PC-3 (cell line): ENCODE measurements at regions not wholly inside any gene's neighbourhood (a gene's known extent, or its start where the extent isn't known, plus 50 kb on each side); places are given as distances from the start of the nearest gene placed in this dataset.

Experiments
- ATAC-seq: fragments of 200-7000 bp; cut with Tn5 transposase; 2 replicates; pipeline ENCODE4 v1.9.1; 2020; ENCODE audit warnings: mild to moderate bottlenecking, moderate library complexity
- BruUV-seq: library from RNA; stranded (reverse); fragments of 400-500 nt; replicated peaks from 2 replicates; lab custom pipeline; 2021; lab: Mats Ljungman, UMichigan
- CTCF ChIA-PET: fragments of 300-600 bp; sonication (Branson Sonifier 250); formaldehyde crosslinking; loops from one replicate; lab custom pipeline; 2022; ENCODE audit warnings: antibody characterized with exemption; lab: Charles Lee
- POLR2A ChIA-PET: fragments of 300-600 bp; sonication (Branson Sonifier 250); formaldehyde crosslinking; loops from one replicate; lab custom pipeline; 2022; ENCODE audit warnings: antibody characterized with exemption; ENCODE audit not compliant: unreplicated experiment; lab: Charles Lee
- DNase-seq: peaks from one replicate; pipeline ENCODE4 v3.0.0-alpha.2; 2015
- H2AFZ ChIP-seq: fragments of 300-600 bp; sonication (generic); 2 replicates; pipeline ENCODE4 v1.6.0; 2016; ENCODE audit warnings: antibody characterized with exemption, low read length
- H3F3A ChIP-seq: fragments of 300-600 bp; sonication (generic); one replicate; pipeline ENCODE4 v1.6.0; 2017; ENCODE audit warnings: antibody characterized with exemption, low read length, control low read depth, mild to moderate bottlenecking; ENCODE audit not compliant: unreplicated experiment
- H3K27ac ChIP-seq: fragments of 300-600 bp; sonication (generic); 2 replicates; pipeline ENCODE4 v1.5.1; 2016; ENCODE audit warnings: mild to moderate bottlenecking, low read length
- H3K27me3 ChIP-seq: fragments of 300-600 bp; sonication (generic); 2 replicates; pipeline ENCODE4 v1.6.1; 2016; ENCODE audit warnings: low read length, mixed read lengths
- H3K36me3 ChIP-seq: fragments of 300-600 bp; sonication (generic); 2 replicates; pipeline ENCODE4 v1.6.1; 2016; ENCODE audit warnings: low read depth, mixed run types, low read length, mixed read lengths
- H3K4me1 ChIP-seq: fragments of 300-600 bp; sonication (generic); 2 replicates; pipeline ENCODE4 v1.5.1; 2016; ENCODE audit warnings: low read length; ENCODE audit not compliant: insufficient read depth
- H3K4me2 ChIP-seq: fragments of 300-600 bp; sonication (generic); 2 replicates; pipeline ENCODE4 v1.6.0; 2016; ENCODE audit warnings: low read length
- H3K4me3 ChIP-seq: fragments of 300-600 bp; sonication (generic); 2 replicates; pipeline ENCODE4 v1.5.1; 2016; ENCODE audit warnings: mild to moderate bottlenecking, low read length, mixed read lengths
- H3K79me2 ChIP-seq: fragments of 300-600 bp; sonication (generic); 2 replicates; pipeline ENCODE4 v1.6.1; 2017; ENCODE audit warnings: low read length, mixed read lengths
- H3K9ac ChIP-seq: fragments of 300-600 bp; sonication (generic); 2 replicates; pipeline ENCODE4 v1.6.0; 2016; ENCODE audit warnings: mild to moderate bottlenecking, low read length
- H3K9me2 ChIP-seq: fragments of 300-600 bp; sonication (generic); replicated peaks from 2 replicates; pipeline ENCODE4 v1.6.1; 2016; ENCODE audit warnings: mixed run types, low read length, mixed read lengths
- H3K9me3 ChIP-seq: fragments of 300-600 bp; sonication (generic); 2 replicates; pipeline ENCODE4 v1.6.1; 2016; ENCODE audit warnings: low read length, mixed read lengths
- H4K20me1 ChIP-seq: fragments of 300-600 bp; sonication (generic); 2 replicates; pipeline ENCODE4 v1.6.1; 2016; ENCODE audit warnings: low read length, mixed read lengths
- CTCF ChIP-seq: fragments of 300-600 bp; sonication (generic); conservative IDR thresholded peaks from 2 replicates; pipeline ENCODE4 v1.5.1; 2017; ENCODE audit warnings: antibody characterized with exemption, low read depth, mild to moderate bottlenecking, low read length
- EZH2 ChIP-seq: fragments of 300-600 bp; sonication (generic); IDR thresholded peaks from one replicate; pipeline ENCODE4 v1.6.1; 2017; ENCODE audit warnings: antibody characterized with exemption, mild to moderate bottlenecking, low read length; ENCODE audit not compliant: unreplicated experiment
- EZH2phosphoT487 ChIP-seq: fragments of 300-600 bp; sonication (generic); IDR thresholded peaks from 2 replicates; pipeline ENCODE4 v1.6.1; 2018; ENCODE audit warnings: mild to moderate bottlenecking, antibody characterized with exemption, low read length, borderline replicate concordance
- intact Hi-C: fragments of 100-400 bp; cut with micrococcal nuclease; formaldehyde crosslinking; loops from 2 replicates; pipeline ENCODE4 v1.9.0; 2023

GRCh38 chr5:143606043-143606752 lies 202.7 kb upstream of the NR3C1 start:
- H3K4me1 ChIP-seq: peaks cover 15% of the 10 kb centered on the region; the same call in 1 of the 2 replicates
- no peaks in the 10 kb centered on the region for H3K9me3 ChIP-seq
- intact Hi-C loops: no loop called here
- no peak overlapping the region for H3K4me3 ChIP-seq
- DNase-seq (peak; percentile 82), ATAC-seq (peak; percentile 83)
- H3K27ac ChIP-seq: peak overlapping the region; percentile 73
- H3K79me2 ChIP-seq: no peaks in the 10 kb centered on the region
- POLR2A ChIA-PET: interaction anchor here (0.6 kb wide), 1 partner anchor 110 kb away, joined by 6 read pairs; no protein-coding TSS in a partner anchor
- TF ChIP-seq CTCF: no peak
- no peak for TF ChIP-seq EZH2phosphoT487
- TF ChIP-seq EZH2: no peak
- no TSS peak for BruUV-seq
- H4K20me1 ChIP-seq: no peaks in the 10 kb centered on the region
- no peaks in the 10 kb centered on the region for H3K27me3 ChIP-seq
- no peaks in the 10 kb centered on the region for H3K9me2 ChIP-seq
- CTCF ChIA-PET: no interaction called here
- 0 out of 2 replicates have a peak overlapping the region, but pooled peaks have one; percentile 9 for H3K4me2 ChIP-seq
- H2AFZ ChIP-seq: no peak overlapping the region
- H3K9ac ChIP-seq: peak overlapping the region; percentile 33; the same call in 1 of the 2 replicates
- H3F3A ChIP-seq: no peaks in the 10 kb centered on the region
- H3K36me3 ChIP-seq: no peaks in the 10 kb centered on the region

DNA sequence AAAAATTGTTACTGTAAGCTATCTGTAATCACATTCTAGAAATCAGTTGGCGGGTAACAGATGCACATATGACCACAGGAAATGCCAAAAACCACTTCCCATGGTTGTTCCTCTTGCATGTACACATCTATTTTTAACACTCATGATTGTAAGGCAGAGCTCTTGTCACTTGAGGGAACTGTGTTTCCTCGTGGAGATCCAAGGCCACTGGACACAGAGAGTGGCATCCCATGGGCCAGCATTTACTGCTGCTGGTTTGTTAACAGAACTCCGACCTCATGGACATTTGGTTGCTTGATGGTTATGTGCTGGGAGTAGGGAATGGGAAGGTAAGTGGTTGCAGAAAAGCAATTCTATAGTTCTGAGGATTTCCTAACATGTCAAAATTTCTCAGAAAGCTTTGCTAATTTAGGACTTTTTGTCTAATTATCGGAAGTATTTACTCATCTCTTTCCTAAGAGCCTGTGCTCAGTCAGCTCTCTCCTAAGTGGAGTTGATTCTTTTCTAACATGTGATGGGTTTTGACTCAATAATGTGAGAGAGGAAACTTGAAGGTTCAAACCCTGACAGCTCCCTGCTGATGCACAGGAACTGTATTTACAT lies 202.0 kb upstream of the NR3C1 start:
- H3K4me1 ChIP-seq: peaks cover 15% of the 10 kb centered on the region; the same call in 1 of the 2 replicates
- H4K20me1 ChIP-seq: no peaks in the 10 kb centered on the region
- no peak overlapping the region for H3K4me3 ChIP-seq
- POLR2A ChIA-PET: interaction anchor here (0.6 kb wide), 1 partner anchor 110 kb away, joined by 6 read pairs; no protein-coding TSS in a partner anchor
- H3K27me3 ChIP-seq: no peaks in the 10 kb centered on the region
- H3K79me2 ChIP-seq: no peaks in the 10 kb centered on the region
- TF ChIP-seq EZH2 (no peak), EZH2phosphoT487 (no peak), CTCF (no peak)
- ATAC-seq (no peak), DNase-seq (peak; percentile 4)
- no TSS peak for BruUV-seq
- H3F3A ChIP-seq: no peaks in the 10 kb centered on the region
- H3K27ac ChIP-seq: peak overlapping the region; percentile 73
- H3K4me2 ChIP-seq: no peak overlapping the region
- no peaks in the 10 kb centered on the region for H3K9me2 ChIP-seq
- no peaks in the 10 kb centered on the region for H3K9me3 ChIP-seq
- no peak overlapping the region for H2AFZ ChIP-seq
- CTCF ChIA-PET: no interaction called here
- H3K9ac ChIP-seq: peak overlapping the region; percentile 27; the same call in 1 of the 2 replicates
- intact Hi-C loops: no loop called here
- no peaks in the 10 kb centered on the region for H3K36me3 ChIP-seq

DNA sequence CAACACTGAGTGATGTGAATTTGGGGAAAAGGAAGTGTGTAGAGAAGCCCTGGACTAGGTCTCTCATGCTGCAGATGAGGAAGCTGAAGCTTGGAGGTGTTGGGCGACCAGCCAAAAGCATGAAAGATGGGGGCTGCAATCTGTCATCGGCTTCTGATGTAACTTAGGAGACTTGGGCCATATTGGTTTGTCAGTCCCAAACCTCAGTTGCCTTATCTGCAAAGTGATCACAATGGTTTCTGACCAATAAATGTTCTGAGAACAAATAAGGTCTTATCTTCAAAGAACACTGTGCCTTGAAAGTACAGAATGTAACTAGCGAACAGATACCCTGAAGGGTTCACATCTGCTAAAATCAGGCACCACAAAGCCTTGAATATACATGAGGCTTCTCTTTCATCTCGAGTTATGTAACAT lies 198.4 kb upstream of the NR3C1 start:
- DNase-seq: no peak
- H3F3A ChIP-seq: no peaks in the 10 kb centered on the region
- no peaks in the 10 kb centered on the region for H3K9me3 ChIP-seq
- no peak overlapping the region for H3K4me3 ChIP-seq
- intact Hi-C loops: no loop called here
- H3K27ac ChIP-seq: no peak overlapping the region
- BruUV-seq: no TSS peak
- no peaks in the 10 kb centered on the region for H4K20me1 ChIP-seq
- CTCF ChIA-PET: no interaction called here
- POLR2A ChIA-PET: no interaction called here
- no peak overlapping the region for H3K4me2 ChIP-seq
- no peak for ATAC-seq
- H3K27me3 ChIP-seq: no peaks in the 10 kb centered on the region
- no peak overlapping the region for H3K9ac ChIP-seq
- H3K4me1 ChIP-seq: peaks cover 15% of the 10 kb centered on the region; the same call in 1 of the 2 replicates
- H2AFZ ChIP-seq: no peak overlapping the region
- H3K79me2 ChIP-seq: no peaks in the 10 kb centered on the region
- no peaks in the 10 kb centered on the region for H3K9me2 ChIP-seq
- H3K36me3 ChIP-seq: no peaks in the 10 kb centered on the region
- TF ChIP-seq EZH2phosphoT487: no peak
- TF ChIP-seq CTCF: no peak
- TF ChIP-seq EZH2: no peak
